ENCODE measurements at regions not wholly inside any gene's neighbourhood (a gene's known extent, or its start where the extent isn't known, plus 50 kb on each side); places are given as distances from the start of the nearest gene placed in this dataset.

DNA sequence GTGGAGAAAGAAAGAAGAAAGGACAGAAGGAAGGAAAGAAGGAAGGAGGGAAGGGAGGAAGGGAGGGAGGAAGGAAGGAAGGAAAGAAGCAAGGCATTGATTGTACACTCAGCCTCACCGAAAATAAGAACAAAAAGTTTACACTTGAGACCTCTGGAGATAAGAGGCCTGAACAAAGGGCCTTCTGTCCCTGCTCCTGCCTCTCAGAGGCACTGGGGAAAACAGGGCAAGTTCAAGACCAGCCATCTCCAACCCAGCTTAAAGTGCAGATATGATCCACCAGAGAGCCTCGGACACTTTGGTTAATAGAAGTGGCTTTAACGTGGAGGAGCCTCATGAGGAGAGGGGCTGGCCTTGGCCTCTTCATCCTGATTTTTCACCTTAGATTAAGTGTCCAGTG is 582.9 kb upstream of the PPP2R3A start:
- H3K9me3 ChIP-seq, result no peaks in the 10 kb centered on the region
- no peaks in the 10 kb centered on the region for H3K4me1 ChIP-seq
- no peaks in the 10 kb centered on the region for H3K27me3 ChIP-seq
- no peak overlapping the region for H3K4me3 ChIP-seq
- DNase-seq (ENCODE audit: low spot score in 2 of 2), result no peak
- WGBS, result 64% methylated on average over 3 of the region's 3 CpGs
- no peaks in the 10 kb centered on the region for H3K36me3 ChIP-seq
- no peak overlapping the region for H3K27ac ChIP-seq
- TF ChIP-seq POLR2A (IDR thresholded peaks at IDR 0.05) (no peak), POLR2AphosphoS5 (IDR thresholded peaks at IDR 0.05) (no peak), EP300 (IDR thresholded peaks at IDR 0.05) (no peak)
- TF ChIP-seq, protein P1, sequence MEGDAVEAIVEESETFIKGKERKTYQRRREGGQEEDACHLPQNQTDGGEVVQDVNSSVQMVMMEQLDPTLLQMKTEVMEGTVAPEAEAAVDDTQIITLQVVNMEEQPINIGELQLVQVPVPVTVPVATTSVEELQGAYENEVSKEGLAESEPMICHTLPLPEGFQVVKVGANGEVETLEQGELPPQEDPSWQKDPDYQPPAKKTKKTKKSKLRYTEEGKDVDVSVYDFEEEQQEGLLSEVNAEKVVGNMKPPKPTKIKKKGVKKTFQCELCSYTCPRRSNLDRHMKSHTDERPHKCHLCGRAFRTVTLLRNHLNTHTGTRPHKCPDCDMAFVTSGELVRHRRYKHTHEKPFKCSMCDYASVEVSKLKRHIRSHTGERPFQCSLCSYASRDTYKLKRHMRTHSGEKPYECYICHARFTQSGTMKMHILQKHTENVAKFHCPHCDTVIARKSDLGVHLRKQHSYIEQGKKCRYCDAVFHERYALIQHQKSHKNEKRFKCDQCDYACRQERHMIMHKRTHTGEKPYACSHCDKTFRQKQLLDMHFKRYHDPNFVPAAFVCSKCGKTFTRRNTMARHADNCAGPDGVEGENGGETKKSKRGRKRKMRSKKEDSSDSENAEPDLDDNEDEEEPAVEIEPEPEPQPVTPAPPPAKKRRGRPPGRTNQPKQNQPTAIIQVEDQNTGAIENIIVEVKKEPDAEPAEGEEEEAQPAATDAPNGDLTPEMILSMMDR (IDR thresholded peaks at IDR 0.05), result no peak

DNA sequence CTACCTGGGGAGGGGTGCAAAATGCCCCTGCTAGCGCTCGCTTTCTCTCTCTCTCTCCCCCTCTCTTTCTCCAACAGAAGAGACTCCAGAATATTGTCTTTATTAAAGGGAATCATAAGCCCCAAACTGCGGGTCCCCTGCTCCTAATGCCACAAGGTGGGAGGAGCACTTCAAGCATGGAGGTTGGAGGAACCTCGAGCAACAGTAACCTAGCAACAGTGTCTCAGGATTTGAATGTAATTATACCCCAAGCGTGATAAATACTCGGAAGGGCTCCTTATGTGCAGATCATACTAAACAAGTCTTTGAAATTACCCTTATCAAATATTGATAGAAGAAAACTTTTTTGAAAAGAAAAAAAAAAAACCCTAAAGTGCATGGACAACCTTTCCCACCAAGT is 582.2 kb upstream of the PPP2R3A start:
- no peak for DNase-seq (ENCODE audit: low spot score in 2 of 2)
- TF ChIP-seq, protein P1 (IDR thresholded peaks at IDR 0.05), result no peak
- TF ChIP-seq EP300 (IDR thresholded peaks at IDR 0.05) (no peak), POLR2AphosphoS5 (IDR thresholded peaks at IDR 0.05) (no peak)
- Histone ChIP-seq H3K27me3 (no peaks in the 10 kb centered on the region), H3K36me3 (no peaks in the 10 kb centered on the region), H3K9me3 (no peaks in the 10 kb centered on the region), H3K4me1 (no peaks in the 10 kb centered on the region), H3K27ac (no peak overlapping the region), H3K4me3 (no peak overlapping the region)
- WGBS, result 73% methylated on average over 6 of the region's 6 CpGs

DNA sequence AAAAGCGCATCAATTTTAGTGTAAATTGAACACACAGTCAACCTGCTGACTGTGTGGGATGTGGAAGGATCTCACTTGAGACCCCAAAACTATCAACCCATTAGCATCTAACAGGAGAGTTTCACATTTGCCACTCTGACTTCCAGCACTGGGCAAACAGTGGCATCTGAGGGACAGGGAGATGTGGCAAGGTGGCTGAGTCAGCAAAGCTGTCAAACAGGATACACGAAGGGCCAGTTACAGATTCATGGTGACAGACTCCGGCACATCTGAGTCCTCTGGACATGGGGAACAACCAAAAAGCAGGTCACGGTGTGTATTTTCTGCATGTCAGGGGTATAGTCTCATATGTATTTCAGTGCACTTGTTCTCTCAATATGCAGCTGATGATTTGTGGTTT is 573.4 kb upstream of the PPP2R3A start:
- DNase-seq (ENCODE audit: low spot score in 2 of 2), result no peak
- no peaks in the 10 kb centered on the region for H3K36me3 ChIP-seq
- H3K4me3 ChIP-seq, result no peak overlapping the region
- TF ChIP-seq POLR2AphosphoS5 (IDR thresholded peaks at IDR 0.05), result no peak
- TF ChIP-seq, protein P1 (IDR thresholded peaks at IDR 0.05), result no peak
- TF ChIP-seq POLR2A (IDR thresholded peaks at IDR 0.05), result no peak
- no peak for TF ChIP-seq EP300 (IDR thresholded peaks at IDR 0.05)
- H3K9me3 ChIP-seq, result peaks cover 3% of the 10 kb centered on the region
- H3K27me3 ChIP-seq, result no peaks in the 10 kb centered on the region
- H3K4me1 ChIP-seq, result no peaks in the 10 kb centered on the region
- no peak overlapping the region for H3K27ac ChIP-seq
- 90% methylated on average over 3 of the region's 4 CpGs for WGBS

DNA sequence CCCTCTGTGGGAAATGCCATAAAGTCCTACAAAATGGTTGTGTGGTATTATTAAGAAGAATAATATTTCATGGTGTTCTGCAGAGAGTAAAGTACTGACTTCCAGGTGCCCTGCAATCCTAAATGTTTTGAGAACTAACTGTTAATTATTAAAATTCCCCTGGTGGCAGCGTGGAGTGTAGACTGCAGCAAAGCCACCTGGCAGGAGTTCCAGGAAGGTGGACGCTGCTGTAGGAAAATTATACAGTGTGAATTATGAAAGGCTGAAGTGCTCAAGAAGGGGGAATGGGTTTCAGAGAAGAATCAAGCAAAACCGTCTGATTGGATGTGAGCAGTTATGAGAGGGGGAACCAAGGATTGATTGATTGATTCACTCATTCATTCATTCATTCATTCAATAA is 572.4 kb upstream of the PPP2R3A start:
- TF ChIP-seq POLR2AphosphoS5 (IDR thresholded peaks at IDR 0.05) (no peak), POLR2A (IDR thresholded peaks at IDR 0.05) (no peak), EP300 (IDR thresholded peaks at IDR 0.05) (no peak)
- TF ChIP-seq, protein P1 (IDR thresholded peaks at IDR 0.05), result no peak
- Histone ChIP-seq H3K36me3 (no peaks in the 10 kb centered on the region), H3K4me3 (no peak overlapping the region), H3K27me3 (no peaks in the 10 kb centered on the region), H3K4me1 (no peaks in the 10 kb centered on the region), H3K9me3 (peaks cover 3% of the 10 kb centered on the region), H3K27ac (no peak overlapping the region)
- DNase-seq (ENCODE audit: low spot score in 2 of 2), result no peak
- 75% methylated on average over 3 of the region's 3 CpGs for WGBS

DNA sequence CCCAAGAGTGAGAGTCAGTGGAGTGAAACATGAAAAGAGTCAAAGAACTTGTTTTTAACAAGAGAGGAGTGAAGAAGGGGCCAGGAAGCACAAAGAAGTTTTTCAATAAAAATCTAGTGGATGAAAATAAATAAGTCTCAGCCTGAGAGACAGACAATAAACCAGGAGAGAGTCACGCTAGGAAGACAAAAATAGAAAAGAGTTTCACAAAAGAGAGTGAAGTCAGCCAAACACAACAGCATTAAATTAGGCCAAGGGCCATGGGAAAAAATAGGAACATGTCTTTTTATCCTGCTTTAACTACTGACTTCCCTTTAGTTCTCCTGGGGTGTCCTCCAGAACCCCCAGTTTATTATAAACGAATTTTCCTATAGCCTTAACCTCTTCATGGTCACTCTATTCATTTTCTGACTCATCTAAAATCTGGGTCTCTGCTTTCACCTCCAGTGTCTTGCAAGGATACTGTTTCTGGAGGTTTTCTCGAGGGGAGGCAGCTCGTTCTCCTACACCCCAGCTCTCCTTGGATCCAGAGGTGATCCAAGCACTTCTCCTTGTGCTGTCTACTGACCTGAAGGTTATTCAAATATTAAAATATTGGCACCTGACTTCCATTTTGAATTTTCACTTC is 571.5 kb upstream of the PPP2R3A start:
- no peak for DNase-seq (ENCODE audit: low spot score in 2 of 2)
- WGBS, result 42% methylated on average over 4 of the region's 4 CpGs
- Histone ChIP-seq H3K9me3 (peaks cover 3% of the 10 kb centered on the region), H3K36me3 (no peaks in the 10 kb centered on the region), H3K27ac (no peak overlapping the region), H3K4me1 (no peaks in the 10 kb centered on the region), H3K4me3 (no peak overlapping the region), H3K27me3 (no peaks in the 10 kb centered on the region)
- TF ChIP-seq POLR2A (IDR thresholded peaks at IDR 0.05) (no peak), POLR2AphosphoS5 (IDR thresholded peaks at IDR 0.05) (no peak), EP300 (IDR thresholded peaks at IDR 0.05) (no peak)
- TF ChIP-seq, protein P1 (IDR thresholded peaks at IDR 0.05), result no peak
